ENCODE measurements at regions not wholly inside any gene's neighbourhood (a gene's known extent, or its start where the extent isn't known, plus 50 kb on each side); places are given as distances from the start of the nearest gene placed in this dataset.

DNA sequence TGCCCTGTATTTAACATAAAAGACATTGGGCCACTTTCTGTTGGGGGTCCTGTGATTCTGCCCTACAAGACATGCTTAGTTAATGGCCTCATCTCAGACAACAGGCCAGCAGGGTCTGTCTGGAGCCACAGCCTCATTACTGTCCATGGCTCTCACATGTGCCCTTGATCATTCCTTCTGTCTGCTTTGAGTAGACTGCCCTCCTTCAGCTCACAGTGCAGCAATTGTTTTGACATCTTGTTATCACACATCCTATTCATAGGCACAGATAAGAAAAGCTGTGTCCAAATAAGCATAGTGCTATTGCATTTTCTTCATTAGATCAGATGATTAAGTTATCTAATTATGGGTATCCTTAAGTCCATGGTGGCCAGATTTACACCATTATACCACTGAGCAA is 127.9 kb downstream of the KCTD12 start:
- no peak overlapping the region for H3K27ac ChIP-seq (ENCODE audit: low read depth, low read length)
- H4K20me1 ChIP-seq (ENCODE audit: insufficient read depth, low read length), result no peaks in the 10 kb centered on the region
- no peak for FAIRE-seq
- Mint-ChIP-seq H3K36me3 (ENCODE audit: low read depth, unreplicated experiment) (no peaks in the 10 kb centered on the region), H3K27ac (ENCODE audit: unreplicated experiment) (no peak overlapping the region), H3K4me3 (ENCODE audit: unreplicated experiment) (no peak overlapping the region), H3K9me3 (ENCODE audit: unreplicated experiment) (no peaks in the 10 kb centered on the region), H3K27me3 (ENCODE audit: low read depth, unreplicated experiment) (no peaks in the 10 kb centered on the region), H3K4me1 (ENCODE audit: low read depth, unreplicated experiment) (peaks cover 13% of the 10 kb centered on the region)
- H2AFZ ChIP-seq (ENCODE audit: low read depth, low read length), result no peak overlapping the region
- H3K4me1 ChIP-seq (ENCODE audit: insufficient read depth, low read length), result no peaks in the 10 kb centered on the region
- no peak for TF ChIP-seq EZH2 (IDR thresholded peaks at IDR 0.05; ENCODE audit: insufficient read depth, low read length)
- TF ChIP-seq, protein P1, sequence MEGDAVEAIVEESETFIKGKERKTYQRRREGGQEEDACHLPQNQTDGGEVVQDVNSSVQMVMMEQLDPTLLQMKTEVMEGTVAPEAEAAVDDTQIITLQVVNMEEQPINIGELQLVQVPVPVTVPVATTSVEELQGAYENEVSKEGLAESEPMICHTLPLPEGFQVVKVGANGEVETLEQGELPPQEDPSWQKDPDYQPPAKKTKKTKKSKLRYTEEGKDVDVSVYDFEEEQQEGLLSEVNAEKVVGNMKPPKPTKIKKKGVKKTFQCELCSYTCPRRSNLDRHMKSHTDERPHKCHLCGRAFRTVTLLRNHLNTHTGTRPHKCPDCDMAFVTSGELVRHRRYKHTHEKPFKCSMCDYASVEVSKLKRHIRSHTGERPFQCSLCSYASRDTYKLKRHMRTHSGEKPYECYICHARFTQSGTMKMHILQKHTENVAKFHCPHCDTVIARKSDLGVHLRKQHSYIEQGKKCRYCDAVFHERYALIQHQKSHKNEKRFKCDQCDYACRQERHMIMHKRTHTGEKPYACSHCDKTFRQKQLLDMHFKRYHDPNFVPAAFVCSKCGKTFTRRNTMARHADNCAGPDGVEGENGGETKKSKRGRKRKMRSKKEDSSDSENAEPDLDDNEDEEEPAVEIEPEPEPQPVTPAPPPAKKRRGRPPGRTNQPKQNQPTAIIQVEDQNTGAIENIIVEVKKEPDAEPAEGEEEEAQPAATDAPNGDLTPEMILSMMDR (IDR thresholded peaks at IDR 0.05; ENCODE audit: insufficient read depth, low read depth, low read length), result no peak
- no peaks in the 10 kb centered on the region for H3K27me3 ChIP-seq (ENCODE audit: insufficient read depth, low read length)
- H3K79me2 ChIP-seq (ENCODE audit: insufficient read depth, low read length), result no peaks in the 10 kb centered on the region
- no peaks in the 10 kb centered on the region for H3K9me3 ChIP-seq (ENCODE audit: insufficient read depth, low read depth, low read length)
- no peak overlapping the region for H3K4me2 ChIP-seq (ENCODE audit: low read length)
- no peak overlapping the region for H3K4me3 ChIP-seq (ENCODE audit: insufficient read depth, low read depth, low read length)
- H3K9ac ChIP-seq (ENCODE audit: low read length), result no peak overlapping the region
- DNase-seq (ENCODE audit: low read depth), result no peak
- H3K36me3 ChIP-seq (ENCODE audit: insufficient read depth, low read length), result no peaks in the 10 kb centered on the region

DNA sequence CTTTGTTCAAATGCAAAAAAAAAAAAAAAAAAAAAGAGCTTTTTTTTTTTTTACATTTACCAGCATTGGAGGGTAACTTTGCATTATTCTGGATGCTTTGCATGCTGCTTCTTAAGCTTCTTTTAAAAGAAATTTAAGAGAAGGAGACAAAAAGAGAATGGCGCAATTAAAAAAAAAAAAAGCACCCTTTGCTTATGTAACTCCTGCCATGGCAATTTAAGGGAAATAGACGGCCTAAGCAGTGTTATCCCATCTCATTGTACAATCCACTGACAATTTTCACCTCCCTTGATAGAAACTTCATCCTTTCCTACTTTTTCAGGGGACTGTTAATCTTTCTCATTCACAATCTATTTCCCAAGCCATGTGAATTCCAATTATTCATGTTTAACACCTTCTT is 129.8 kb downstream of the KCTD12 start:
- H3K4me3 ChIP-seq (ENCODE audit: insufficient read depth, low read depth, low read length), result no peak overlapping the region
- H3K9me3 ChIP-seq (ENCODE audit: insufficient read depth, low read depth, low read length), result no peaks in the 10 kb centered on the region
- Mint-ChIP-seq H3K4me1 (ENCODE audit: low read depth, unreplicated experiment) (peaks cover 13% of the 10 kb centered on the region), H3K27me3 (ENCODE audit: low read depth, unreplicated experiment) (no peaks in the 10 kb centered on the region), H3K27ac (ENCODE audit: unreplicated experiment) (no peak overlapping the region), H3K4me3 (ENCODE audit: unreplicated experiment) (no peak overlapping the region), H3K36me3 (ENCODE audit: low read depth, unreplicated experiment) (no peaks in the 10 kb centered on the region), H3K9me3 (ENCODE audit: unreplicated experiment) (no peaks in the 10 kb centered on the region)
- H3K79me2 ChIP-seq (ENCODE audit: insufficient read depth, low read length), result no peaks in the 10 kb centered on the region
- H3K4me2 ChIP-seq (ENCODE audit: low read length), result no peak overlapping the region
- FAIRE-seq (no peak), DNase-seq (ENCODE audit: low read depth) (no peak)
- no peak for TF ChIP-seq EZH2 (IDR thresholded peaks at IDR 0.05; ENCODE audit: insufficient read depth, low read length)
- TF ChIP-seq, protein P1 (IDR thresholded peaks at IDR 0.05; ENCODE audit: insufficient read depth, low read depth, low read length), result no peak
- no peak overlapping the region for H3K9ac ChIP-seq (ENCODE audit: low read length)
- no peak overlapping the region for H2AFZ ChIP-seq (ENCODE audit: low read depth, low read length)
- H3K36me3 ChIP-seq (ENCODE audit: insufficient read depth, low read length), result no peaks in the 10 kb centered on the region
- no peaks in the 10 kb centered on the region for H4K20me1 ChIP-seq (ENCODE audit: insufficient read depth, low read length)
- no peaks in the 10 kb centered on the region for H3K4me1 ChIP-seq (ENCODE audit: insufficient read depth, low read length)
- no peaks in the 10 kb centered on the region for H3K27me3 ChIP-seq (ENCODE audit: insufficient read depth, low read length)
- no peak overlapping the region for H3K27ac ChIP-seq (ENCODE audit: low read depth, low read length)

DNA sequence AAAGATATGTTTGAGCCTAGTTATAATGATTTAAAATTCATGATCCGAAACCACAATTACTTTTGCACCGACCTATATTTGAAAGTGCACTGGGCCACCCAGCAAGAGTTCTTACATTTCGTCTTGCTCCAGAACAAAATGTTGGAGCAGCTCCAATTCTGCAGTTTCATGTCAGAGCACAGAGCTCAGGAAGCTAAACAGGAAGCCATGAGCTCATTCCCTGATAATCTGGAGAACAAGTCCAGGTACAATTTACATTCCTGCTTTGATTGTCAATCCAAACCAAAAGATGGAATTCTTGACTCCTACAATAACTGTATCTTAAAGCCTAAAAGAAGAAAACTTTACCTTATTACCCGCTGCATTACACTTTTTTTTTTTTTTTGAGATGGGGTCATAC is 131.8 kb downstream of the KCTD12 start:
- Histone ChIP-seq H3K79me2 (ENCODE audit: insufficient read depth, low read length) (no peaks in the 10 kb centered on the region), H3K27me3 (ENCODE audit: insufficient read depth, low read length) (no peaks in the 10 kb centered on the region), H4K20me1 (ENCODE audit: insufficient read depth, low read length) (no peaks in the 10 kb centered on the region), H3K36me3 (ENCODE audit: insufficient read depth, low read length) (no peaks in the 10 kb centered on the region), H2AFZ (ENCODE audit: low read depth, low read length) (no peak overlapping the region), H3K9ac (ENCODE audit: low read length) (no peak overlapping the region), H3K4me1 (ENCODE audit: insufficient read depth, low read length) (no peaks in the 10 kb centered on the region), H3K4me3 (ENCODE audit: insufficient read depth, low read depth, low read length) (no peak overlapping the region), H3K4me2 (ENCODE audit: low read length) (no peak overlapping the region), H3K27ac (ENCODE audit: low read depth, low read length) (no peak overlapping the region), H3K9me3 (ENCODE audit: insufficient read depth, low read depth, low read length) (no peaks in the 10 kb centered on the region)
- H3K4me1 Mint-ChIP-seq (ENCODE audit: low read depth, unreplicated experiment), result peaks cover 13% of the 10 kb centered on the region
- H3K27me3 Mint-ChIP-seq (ENCODE audit: low read depth, unreplicated experiment), result no peaks in the 10 kb centered on the region
- H3K9me3 Mint-ChIP-seq (ENCODE audit: unreplicated experiment), result no peaks in the 10 kb centered on the region
- peak; percentile 19 for DNase-seq (ENCODE audit: low read depth)
- no peak overlapping the region for H3K27ac Mint-ChIP-seq (ENCODE audit: unreplicated experiment)
- H3K36me3 Mint-ChIP-seq (ENCODE audit: low read depth, unreplicated experiment), result no peaks in the 10 kb centered on the region
- no peak for FAIRE-seq
- H3K4me3 Mint-ChIP-seq (ENCODE audit: unreplicated experiment), result no peak overlapping the region
- TF ChIP-seq EZH2 (IDR thresholded peaks at IDR 0.05; ENCODE audit: insufficient read depth, low read length), result no peak
- TF ChIP-seq, protein P1 (IDR thresholded peaks at IDR 0.05; ENCODE audit: insufficient read depth, low read depth, low read length), result no peak
